SJCRH30 (cell line): ENCODE measurements at regions not wholly inside any gene's neighbourhood (a gene's known extent, or its start where the extent isn't known, plus 50 kb on each side); places are given as distances from the start of the nearest gene placed in this dataset.
A peak's percentile ranks its signal among the peaks of the same experiment; 100 is the strongest.
"Not testable (repeated sequence)": the region's sequence is repeated elsewhere in the genome, so short reads cannot be mapped to it uniquely, and the experiment has no call there.

Experiments used
- DNase-seq, 2 experiments: peaks; one replicate each; pipeline ENCODE4 v3.0.0-alpha.2; 2015 to 2020
- H3K27ac ChIP-seq: fragments of 250-450 bp; sonication (Bioruptor Pico); 2 replicates; pipeline ENCODE4 v1.5.1; 2020; ENCODE audit warnings: mild to moderate bottlenecking, moderate library complexity
- H3K27me3 ChIP-seq: fragments of 250-450 bp; sonication (Bioruptor Pico); 2 replicates; pipeline ENCODE4 v1.5.1; 2020; ENCODE audit warnings: mild to moderate bottlenecking, moderate library complexity
- H3K36me3 ChIP-seq: fragments of 250-450 bp; sonication (Bioruptor Pico); 2 replicates; pipeline ENCODE4 v1.5.1; 2020; ENCODE audit warnings: mild to moderate bottlenecking, moderate library complexity
- H3K4me1 ChIP-seq: fragments of 250-450 bp; sonication (Bioruptor Pico); 2 replicates; pipeline ENCODE4 v1.5.1; 2020; ENCODE audit warnings: mild to moderate bottlenecking, moderate library complexity
- H3K4me3 ChIP-seq: fragments of 250-450 bp; sonication (Bioruptor Pico); 2 replicates; pipeline ENCODE4 v1.5.1; 2020; ENCODE audit warnings: mild to moderate bottlenecking, moderate library complexity
- H3K9me3 ChIP-seq: fragments of 250-450 bp; sonication (Bioruptor Pico); replicated peaks from 2 replicates; pipeline ENCODE4 v1.5.1; 2020; ENCODE audit warnings: mild to moderate bottlenecking, moderate library complexity

GRCh38 chr6:15921243-15921642 is 207.6 kb upstream of the MYLIP start:
- Histone ChIP-seq H3K36me3 (no peaks in the 10 kb centered on the region), H3K9me3 (no peaks in the 10 kb centered on the region), H3K27ac (no peak overlapping the region), H3K4me3 (no peak overlapping the region), H3K4me1 (no peaks in the 10 kb centered on the region), H3K27me3 (no peaks in the 10 kb centered on the region)
- DNase-seq = no peak

- Histone ChIP-seq H3K9me3 (no peaks in the 10 kb centered on the region), H3K27me3 (no peaks in the 10 kb centered on the region), H3K36me3 (no peaks in the 10 kb centered on the region), H3K4me1 (no peaks in the 10 kb centered on the region), H3K27ac (no peak overlapping the region), H3K4me3 (no peak overlapping the region)
- DNase-seq = no peak
These were observed 212.3 kb upstream of the MYLIP start for GRCh38 chr6:15916581-15916980.

DNA sequence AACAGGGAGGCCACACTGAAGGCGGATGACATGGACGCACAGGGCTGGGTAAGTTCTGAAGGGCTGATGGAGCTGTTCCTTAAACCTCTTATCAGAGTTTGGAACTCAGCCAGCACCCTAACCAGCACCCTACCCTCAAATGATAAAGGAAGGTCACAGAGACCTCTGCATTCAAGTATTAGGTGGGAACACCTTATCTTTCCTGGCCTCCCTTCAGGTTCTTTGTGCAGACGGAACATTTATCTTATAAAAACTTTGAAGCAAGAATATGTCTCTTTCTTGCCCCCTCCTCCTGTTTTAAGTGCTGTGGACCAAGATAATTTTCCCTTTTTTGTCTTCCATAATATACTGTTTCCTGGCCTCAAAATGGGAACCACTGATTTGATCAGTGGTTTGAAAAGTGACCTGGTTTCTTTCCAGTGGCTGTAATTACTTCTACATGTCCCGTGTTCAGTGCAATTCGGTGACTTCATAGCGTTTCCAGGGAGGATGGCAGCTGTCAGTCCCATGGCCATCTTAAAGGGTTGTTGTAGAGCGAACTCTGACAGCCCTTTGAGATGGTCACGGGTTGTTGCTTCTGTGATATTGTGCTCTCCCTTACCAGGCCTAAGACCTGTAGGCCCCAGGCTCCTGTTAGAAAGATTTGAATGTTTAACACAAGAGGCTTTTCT is 213.2 kb upstream of the MYLIP start:
- Histone ChIP-seq H3K4me1 (no peaks in the 10 kb centered on the region), H3K9me3 (no peaks in the 10 kb centered on the region), H3K27ac (no peak overlapping the region), H3K27me3 (no peaks in the 10 kb centered on the region), H3K4me3 (no peak overlapping the region), H3K36me3 (no peaks in the 10 kb centered on the region)
- no peak for DNase-seq

DNA sequence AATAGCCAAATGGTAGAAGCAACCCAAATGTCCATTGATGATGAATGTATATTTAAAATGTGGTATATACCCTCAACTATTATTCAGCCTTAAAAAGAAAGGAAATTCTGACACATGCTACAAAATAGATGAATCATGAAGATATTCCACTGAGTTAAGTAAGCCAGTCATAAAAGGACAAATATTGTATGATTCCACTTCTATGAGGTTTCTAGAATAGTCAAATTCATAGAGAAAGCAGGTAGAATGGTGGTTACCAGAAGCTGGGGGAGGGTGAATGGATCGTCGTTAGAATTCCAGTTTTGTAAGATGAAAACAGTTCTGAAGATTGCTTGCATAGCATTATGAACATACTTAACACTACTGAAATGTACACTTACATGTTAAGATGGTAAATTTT is 214.3 kb upstream of the MYLIP start:
- DNase-seq = no peak
- Histone ChIP-seq H3K27me3 (no peaks in the 10 kb centered on the region), H3K4me1 (no peaks in the 10 kb centered on the region), H3K4me3 (no peak overlapping the region), H3K36me3 (no peaks in the 10 kb centered on the region), H3K27ac (no peak overlapping the region), H3K9me3 (no peaks in the 10 kb centered on the region)

GRCh38 chr6:15913573-15913972 is 215.3 kb upstream of the MYLIP start:
- H3K36me3 ChIP-seq = no peaks in the 10 kb centered on the region
- no peaks in the 10 kb centered on the region for H3K9me3 ChIP-seq
- no peaks in the 10 kb centered on the region for H3K27me3 ChIP-seq
- no peak overlapping the region for H3K4me3 ChIP-seq
- no peaks in the 10 kb centered on the region for H3K4me1 ChIP-seq
- no peak for DNase-seq
- H3K27ac ChIP-seq = no peak overlapping the region

DNA sequence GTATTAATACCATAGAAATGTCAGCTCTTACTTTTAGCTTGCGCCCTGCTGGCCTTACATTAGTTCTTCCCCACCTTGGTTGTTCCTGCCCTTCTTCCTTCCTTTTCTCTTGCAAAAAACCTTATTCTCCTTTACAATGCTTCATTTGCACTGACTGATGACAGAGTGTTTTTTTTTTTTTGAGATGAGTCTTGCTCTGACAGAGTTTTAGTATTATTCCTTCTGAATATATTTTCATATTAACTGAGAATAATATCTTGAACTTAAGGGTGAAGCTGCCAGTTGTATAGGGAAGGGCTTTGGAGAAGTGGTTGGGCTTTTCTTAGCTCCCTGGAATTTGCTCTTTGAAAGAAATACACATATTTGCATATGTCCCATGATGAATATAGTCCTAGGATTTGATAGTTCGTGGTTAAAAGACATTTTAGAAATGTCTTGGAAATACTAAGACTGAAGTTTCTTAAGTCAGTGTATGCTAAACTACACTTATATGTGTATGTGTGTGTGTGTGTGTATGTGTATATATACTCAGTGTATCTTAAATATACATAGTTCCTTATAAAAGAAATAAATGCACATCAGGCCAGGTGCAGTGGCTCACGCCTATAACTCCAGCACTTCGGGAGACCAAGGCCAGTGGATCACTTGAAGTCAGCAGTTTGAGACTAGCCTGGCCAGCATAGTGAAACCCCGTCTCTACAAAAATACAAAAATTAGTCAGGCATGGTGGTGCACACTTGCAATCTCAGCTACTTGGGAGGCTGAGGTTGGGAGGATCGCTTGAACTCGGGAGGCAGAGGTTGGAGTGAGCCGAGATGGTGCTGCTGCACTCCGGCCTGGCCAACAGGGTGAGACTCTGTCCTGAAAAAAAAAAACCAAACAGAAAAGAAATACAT is 216.1 kb upstream of the MYLIP start:
- Histone ChIP-seq H3K27ac (no peak overlapping the region), H3K4me3 (no peak overlapping the region), H3K36me3 (no peaks in the 10 kb centered on the region)

DNA sequence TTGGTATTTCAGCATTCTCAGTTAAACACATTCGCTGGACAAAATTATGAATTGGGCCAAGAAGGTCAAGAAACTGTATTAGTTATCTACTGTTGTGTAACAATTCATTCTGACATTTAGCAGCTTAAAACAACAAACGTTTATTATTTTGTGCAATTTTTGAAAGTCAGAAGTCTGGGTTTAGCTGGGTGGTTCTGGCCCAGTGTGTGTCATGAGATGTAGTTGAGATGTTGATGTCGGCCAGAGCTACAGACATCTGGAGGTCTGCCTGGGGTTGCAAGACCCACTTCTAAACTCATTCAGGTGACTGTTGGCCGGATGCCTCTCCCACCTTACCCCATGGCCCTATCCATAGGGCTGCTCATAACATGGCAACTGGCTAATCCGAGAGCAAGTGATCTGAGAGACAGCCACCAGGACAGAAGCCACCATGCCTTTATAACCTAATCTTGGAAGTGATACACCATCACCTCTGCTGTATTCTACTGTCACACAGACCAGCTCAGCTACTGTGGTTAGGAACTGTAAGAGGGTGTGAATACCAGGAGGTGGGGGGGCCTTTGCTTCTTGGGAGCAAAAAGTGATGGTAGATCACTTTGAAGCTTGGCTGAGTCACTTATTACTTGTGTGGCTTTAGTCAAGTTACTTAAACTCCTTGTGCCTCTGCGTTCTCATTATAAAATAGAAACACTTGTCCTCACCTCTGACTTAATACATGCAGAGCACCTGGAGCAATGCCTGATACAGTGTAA is 217.0 kb upstream of the MYLIP start:
- Histone ChIP-seq H3K4me3 (no peak overlapping the region), H3K9me3 (no peaks in the 10 kb centered on the region), H3K27ac (no peak overlapping the region), H3K27me3 (no peaks in the 10 kb centered on the region), H3K36me3 (no peaks in the 10 kb centered on the region), H3K4me1 (no peaks in the 10 kb centered on the region)
- no peak for DNase-seq

More for the DNA sequence above, 216.1 kb upstream of the MYLIP start:
- H3K27me3 ChIP-seq = no peaks in the 10 kb centered on the region
- H3K9me3 ChIP-seq = no peaks in the 10 kb centered on the region
- no peaks in the 10 kb centered on the region for H3K4me1 ChIP-seq
- DNase-seq = no peak

GRCh38 chr6:15909290-15910070 is 219.4 kb upstream of the MYLIP start:
- H3K27ac ChIP-seq = no peak overlapping the region
- no peaks in the 10 kb centered on the region for H3K4me1 ChIP-seq
- H3K27me3 ChIP-seq = no peaks in the 10 kb centered on the region
- H3K9me3 ChIP-seq = no peaks in the 10 kb centered on the region
- no peak overlapping the region for H3K4me3 ChIP-seq
- H3K36me3 ChIP-seq = no peaks in the 10 kb centered on the region
- no peak for DNase-seq

GRCh38 chr6:15908871-15909270 is 220.0 kb upstream of the MYLIP start:
- no peak overlapping the region for H3K4me3 ChIP-seq
- H3K9me3 ChIP-seq = no peaks in the 10 kb centered on the region
- DNase-seq = no peak
- no peaks in the 10 kb centered on the region for H3K4me1 ChIP-seq
- H3K27ac ChIP-seq = no peak overlapping the region
- no peaks in the 10 kb centered on the region for H3K36me3 ChIP-seq
- no peaks in the 10 kb centered on the region for H3K27me3 ChIP-seq

- no peak overlapping the region for H3K4me3 ChIP-seq
- H3K9me3 ChIP-seq = no peaks in the 10 kb centered on the region
- H3K4me1 ChIP-seq = no peaks in the 10 kb centered on the region
- H3K27me3 ChIP-seq = no peaks in the 10 kb centered on the region
- no peaks in the 10 kb centered on the region for H3K36me3 ChIP-seq
- H3K27ac ChIP-seq = no peak overlapping the region
- DNase-seq = peak; percentile 4 to 34
These were observed 220.9 kb upstream of the MYLIP start for GRCh38 chr6:15907914-15908518.

DNA sequence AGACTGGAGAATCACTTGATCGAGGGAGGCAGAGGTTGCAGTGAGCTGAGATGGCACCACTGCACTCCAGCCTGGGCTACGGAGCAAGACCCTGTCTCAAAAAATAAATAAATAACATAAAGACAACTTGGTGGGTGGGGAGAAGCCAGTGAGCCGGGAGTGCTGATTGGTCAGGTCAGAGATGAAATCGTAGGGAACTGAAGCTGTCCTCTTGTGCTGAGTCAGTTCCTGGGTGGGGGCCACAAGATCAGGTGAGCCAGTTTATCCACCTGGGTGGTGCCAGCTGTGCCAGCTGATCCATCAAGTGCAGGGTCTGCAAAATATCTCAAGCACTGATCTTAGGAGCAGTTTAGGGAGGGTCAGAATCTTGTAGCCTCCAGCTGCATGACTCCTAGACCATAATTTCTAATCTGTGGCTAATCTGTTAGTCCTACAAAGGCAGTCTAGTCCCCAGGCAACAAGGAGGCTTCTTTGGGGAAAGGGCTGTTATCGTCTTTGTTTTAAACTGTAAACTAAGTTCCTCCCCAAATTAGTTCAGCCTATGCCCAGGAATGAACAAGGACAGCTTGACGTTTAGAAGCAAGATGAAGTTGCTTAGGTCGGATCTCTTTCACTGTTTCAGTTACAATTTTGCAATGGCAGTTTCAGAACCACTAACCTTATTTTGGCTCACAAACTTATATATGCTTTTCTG is 221.5 kb upstream of the MYLIP start:
- not testable (repeated sequence) for H3K36me3 ChIP-seq, H3K4me1 ChIP-seq, H3K9me3 ChIP-seq, H3K27me3 ChIP-seq, H3K4me3 ChIP-seq, DNase-seq, H3K27ac ChIP-seq

- no peaks in the 10 kb centered on the region for H3K9me3 ChIP-seq
- H3K27ac ChIP-seq = no peak overlapping the region
- H3K36me3 ChIP-seq = no peaks in the 10 kb centered on the region
- H3K27me3 ChIP-seq = no peaks in the 10 kb centered on the region
- no peak overlapping the region for H3K4me3 ChIP-seq
- H3K4me1 ChIP-seq = no peaks in the 10 kb centered on the region
- no peak for DNase-seq
These were observed 222.4 kb upstream of the MYLIP start for GRCh38 chr6:15906420-15907016.
